ENCODE measurements at regions not wholly inside any gene's neighbourhood (a gene's known extent, or its start where the extent isn't known, plus 50 kb on each side); places are given as distances from the start of the nearest gene placed in this dataset.

- CTCF ChIA-PET: interaction anchor here (0.6 kb wide), 1 partner anchor 32 kb away, joined by 3 read pairs; no protein-coding TSS in a partner anchor
- no peak overlapping the region for H3K4me3 ChIP-seq (ENCODE audit: low read depth, low read length)
- H3K9me3 ChIP-seq (ENCODE audit: control insufficient read depth, insufficient read depth, low read depth, low read length): no peaks in the 10 kb centered on the region
- POLR2A ChIA-PET: interaction anchor here (0.5 kb wide), 1 partner anchor 188 kb away, joined by 5 read pairs; no protein-coding TSS in a partner anchor
- TF ChIP-seq ZBTB17 (tag by site-specific recombination; IDR thresholded peaks at IDR 0.05) (no peak), ZNF776 (tag by site-specific recombination; IDR thresholded peaks at IDR 0.05; ENCODE audit: borderline replicate concordance) (no peak), ZNF2 (tag by site-specific recombination; IDR thresholded peaks at IDR 0.05) (no peak), ZNF518A (tag by site-specific recombination; conservative IDR thresholded peaks at IDR 0.05; ENCODE audit: low read depth) (no peak), YY2 (tag by site-specific recombination; IDR thresholded peaks at IDR 0.05) (no peak), ZNF133 (tag by site-specific recombination; IDR thresholded peaks at IDR 0.05) (no peak), ZNF777 (tag by site-specific recombination; IDR thresholded peaks at IDR 0.05; ENCODE audit: borderline replicate concordance) (no peak), ZNF488 (tag by site-specific recombination; IDR thresholded peaks at IDR 0.05) (no peak)
- TF ChIP-seq, protein P1, sequence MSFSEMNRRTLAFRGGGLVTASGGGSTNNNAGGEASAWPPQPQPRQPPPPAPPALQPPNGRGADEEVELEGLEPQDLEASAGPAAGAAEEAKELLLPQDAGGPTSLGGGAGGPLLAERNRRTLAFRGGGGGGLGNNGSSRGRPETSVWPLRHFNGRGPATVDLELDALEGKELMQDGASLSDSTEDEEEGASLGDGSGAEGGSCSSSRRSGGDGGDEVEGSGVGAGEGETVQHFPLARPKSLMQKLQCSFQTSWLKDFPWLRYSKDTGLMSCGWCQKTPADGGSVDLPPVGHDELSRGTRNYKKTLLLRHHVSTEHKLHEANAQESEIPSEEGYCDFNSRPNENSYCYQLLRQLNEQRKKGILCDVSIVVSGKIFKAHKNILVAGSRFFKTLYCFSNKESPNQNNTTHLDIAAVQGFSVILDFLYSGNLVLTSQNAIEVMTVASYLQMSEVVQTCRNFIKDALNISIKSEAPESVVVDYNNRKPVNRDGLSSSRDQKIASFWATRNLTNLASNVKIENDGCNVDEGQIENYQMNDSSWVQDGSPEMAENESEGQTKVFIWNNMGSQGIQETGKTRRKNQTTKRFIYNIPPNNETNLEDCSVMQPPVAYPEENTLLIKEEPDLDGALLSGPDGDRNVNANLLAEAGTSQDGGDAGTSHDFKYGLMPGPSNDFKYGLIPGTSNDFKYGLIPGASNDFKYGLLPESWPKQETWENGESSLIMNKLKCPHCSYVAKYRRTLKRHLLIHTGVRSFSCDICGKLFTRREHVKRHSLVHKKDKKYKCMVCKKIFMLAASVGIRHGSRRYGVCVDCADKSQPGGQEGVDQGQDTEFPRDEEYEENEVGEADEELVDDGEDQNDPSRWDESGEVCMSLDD (tag by site-specific recombination; IDR thresholded peaks at IDR 0.05): no peak
- H3K36me3 ChIP-seq (ENCODE audit: control insufficient read depth in 2 of 2, insufficient read depth in 1 of 2, low read length in 2 of 2): no peaks in the 10 kb centered on the region
- H3K27ac ChIP-seq (ENCODE audit: extremely low read depth, low read depth, low read length): no peak overlapping the region
- H3K4me1 ChIP-seq (ENCODE audit: control insufficient read depth, insufficient read depth, low read length): no peaks in the 10 kb centered on the region
Observed at GRCh38 chr9:25994605-25995004, 316.4 kb upstream of the TUSC1 start.

- Histone ChIP-seq H3K27ac (ENCODE audit: extremely low read depth, low read depth, low read length) (no peak overlapping the region), H3K4me3 (ENCODE audit: low read depth, low read length) (no peak overlapping the region), H3K9me3 (ENCODE audit: control insufficient read depth, insufficient read depth, low read depth, low read length) (no peaks in the 10 kb centered on the region), H3K4me1 (ENCODE audit: control insufficient read depth, insufficient read depth, low read length) (no peaks in the 10 kb centered on the region), H3K36me3 (ENCODE audit: control insufficient read depth in 2 of 2, insufficient read depth in 1 of 2, low read length in 2 of 2) (no peaks in the 10 kb centered on the region)
- ChIA-PET POLR2A (no interaction called here), CTCF (no interaction called here)
- TF ChIP-seq ZFHX2 (tag by site-specific recombination; conservative IDR thresholded peaks at IDR 0.05) (no peak), ZNF155 (tag by site-specific recombination; IDR thresholded peaks at IDR 0.05) (no peak), ZNF280C (tag by site-specific recombination; IDR thresholded peaks at IDR 0.05) (no peak), ZNF560 (tag by site-specific recombination; IDR thresholded peaks at IDR 0.05; ENCODE audit: borderline replicate concordance) (no peak), ZBTB11 (tag by site-specific recombination; conservative IDR thresholded peaks at IDR 0.05; ENCODE audit: low read depth) (no peak), ZFP69B (tag by site-specific recombination; IDR thresholded peaks at IDR 0.05) (no peak)
- TF ChIP-seq, protein P2, sequence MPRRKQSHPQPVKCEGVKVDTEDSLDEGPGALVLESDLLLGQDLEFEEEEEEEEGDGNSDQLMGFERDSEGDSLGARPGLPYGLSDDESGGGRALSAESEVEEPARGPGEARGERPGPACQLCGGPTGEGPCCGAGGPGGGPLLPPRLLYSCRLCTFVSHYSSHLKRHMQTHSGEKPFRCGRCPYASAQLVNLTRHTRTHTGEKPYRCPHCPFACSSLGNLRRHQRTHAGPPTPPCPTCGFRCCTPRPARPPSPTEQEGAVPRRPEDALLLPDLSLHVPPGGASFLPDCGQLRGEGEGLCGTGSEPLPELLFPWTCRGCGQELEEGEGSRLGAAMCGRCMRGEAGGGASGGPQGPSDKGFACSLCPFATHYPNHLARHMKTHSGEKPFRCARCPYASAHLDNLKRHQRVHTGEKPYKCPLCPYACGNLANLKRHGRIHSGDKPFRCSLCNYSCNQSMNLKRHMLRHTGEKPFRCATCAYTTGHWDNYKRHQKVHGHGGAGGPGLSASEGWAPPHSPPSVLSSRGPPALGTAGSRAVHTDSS (tag by site-specific recombination; IDR thresholded peaks at IDR 0.05): no peak
- TF ChIP-seq, protein P3, sequence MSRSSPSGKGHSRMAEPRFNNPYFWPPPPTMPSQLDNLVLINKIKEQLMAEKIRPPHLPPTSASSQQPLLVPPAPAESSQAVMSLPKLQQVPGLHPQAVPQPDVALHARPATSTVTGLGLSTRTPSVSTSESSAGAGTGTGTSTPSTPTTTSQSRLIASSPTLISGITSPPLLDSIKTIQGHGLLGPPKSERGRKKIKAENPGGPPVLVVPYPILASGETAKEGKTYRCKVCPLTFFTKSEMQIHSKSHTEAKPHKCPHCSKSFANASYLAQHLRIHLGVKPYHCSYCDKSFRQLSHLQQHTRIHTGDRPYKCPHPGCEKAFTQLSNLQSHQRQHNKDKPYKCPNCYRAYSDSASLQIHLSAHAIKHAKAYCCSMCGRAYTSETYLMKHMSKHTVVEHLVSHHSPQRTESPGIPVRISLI (tag by site-specific recombination; IDR thresholded peaks at IDR 0.05): no peak
Observed at GRCh38 chr9:25990376-25990775, 312.1 kb upstream of the TUSC1 start.

Measured in HEK293 (cell line).